ENCODE measurements at regions not wholly inside any gene's neighbourhood (a gene's known extent, or its start where the extent isn't known, plus 50 kb on each side); places are given as distances from the start of the nearest gene placed in this dataset.

- ChIA-PET POLR2A (no interaction called here), CTCF (no interaction called here)
- H3K4me3 ChIP-seq (ENCODE audit: control extremely low read depth in 1 of 5, extremely low read depth in 1 of 5, insufficient read depth in 1 of 5, low read depth in 2 of 5, low read length in 4 of 5): no peak overlapping the region
- no peak overlapping the region for H2AFZ ChIP-seq (ENCODE audit: insufficient read depth, low read depth, low read length, poor library complexity, severe bottlenecking)
- no peaks in the 10 kb centered on the region for H3K4me1 ChIP-seq (ENCODE audit: control insufficient read depth in 2 of 2, insufficient read depth in 2 of 2, low read length in 2 of 2)
- Mint-ChIP-seq H3K27ac (no peak overlapping the region), H3K9me3 (ENCODE audit: insufficient read depth) (peaks cover 12% of the 10 kb centered on the region), H3K4me3 (no peak overlapping the region), H3K27me3 (peaks cover 9% of the 10 kb centered on the region), H3K4me1 (no peaks in the 10 kb centered on the region)
- intact Hi-C loops (cut with micrococcal nuclease): no loop called here
- peaks cover 0 to 6% (median 0%) of the 10 kb centered on the region in 3 donors for H3K9me3 ChIP-seq (ENCODE audit: control extremely low read depth in 1 of 3, control insufficient read depth in 2 of 3, insufficient read depth in 1 of 3, low read length in 2 of 3)
- H3K4me2 ChIP-seq (replicated peaks; ENCODE audit: low read depth, low read length, poor library complexity, severe bottlenecking): no peak overlapping the region
- DNase-seq: no peak
- no peak for ATAC-seq (ENCODE audit: low read depth)
- H4K20me1 ChIP-seq (ENCODE audit: control insufficient read depth, insufficient read depth, low read length, poor library complexity, severe bottlenecking): no peaks in the 10 kb centered on the region
- H3K9ac ChIP-seq (ENCODE audit: low read length): no peak overlapping the region
- H3K79me2 ChIP-seq (ENCODE audit: control insufficient read depth, insufficient read depth, low read length): no peaks in the 10 kb centered on the region
- no peak overlapping the region for H3K27ac ChIP-seq (ENCODE audit: low read length in 2 of 2)
- no CpG with 5 or more reads among the region's 1 CpG for WGBS (ENCODE audit: insufficient coverage)
- H3K27me3 ChIP-seq (replicated peaks in 1 of 4; ENCODE audit: control extremely low read depth in 1 of 4, control insufficient read depth in 3 of 4, insufficient read depth in 4 of 4, low read length in 3 of 4): no peaks in the 10 kb centered on the region
- TF ChIP-seq EZH2 (IDR thresholded peaks at IDR 0.05; ENCODE audit: borderline replicate concordance, insufficient read depth, low read depth, low read length, poor library complexity, severe bottlenecking): no peak
- no peak for TF ChIP-seq CTCF (IDR thresholded peaks at IDR 0.05)
- H3K36me3 ChIP-seq (replicated peaks in 1 of 2; ENCODE audit: control extremely low read depth in 1 of 2, control insufficient read depth in 1 of 2, extremely low read depth in 1 of 2, insufficient read depth in 2 of 2, low read length in 1 of 2): no peaks in the 10 kb centered on the region
Measured at GRCh38 chr7:118312051-118312450, 87.5 kb downstream of the ANKRD7 start.

- ATAC-seq (ENCODE audit: low read depth) (no peak), DNase-seq (no peak)
- no peaks in the 10 kb centered on the region for H3K4me1 ChIP-seq (ENCODE audit: control insufficient read depth in 2 of 2, insufficient read depth in 2 of 2, low read length in 2 of 2)
- H3K4me2 ChIP-seq (replicated peaks; ENCODE audit: low read depth, low read length, poor library complexity, severe bottlenecking): no peak overlapping the region
- H3K79me2 ChIP-seq (ENCODE audit: control insufficient read depth, insufficient read depth, low read length): no peaks in the 10 kb centered on the region
- no peak overlapping the region for H3K4me3 Mint-ChIP-seq
- H3K27ac Mint-ChIP-seq: no peak overlapping the region
- H3K4me1 Mint-ChIP-seq: no peaks in the 10 kb centered on the region
- H3K27me3 Mint-ChIP-seq: peaks cover 9% of the 10 kb centered on the region
- no peak overlapping the region for H3K4me3 ChIP-seq (ENCODE audit: control extremely low read depth in 1 of 5, extremely low read depth in 1 of 5, insufficient read depth in 1 of 5, low read depth in 2 of 5, low read length in 4 of 5)
- H4K20me1 ChIP-seq (ENCODE audit: control insufficient read depth, insufficient read depth, low read length, poor library complexity, severe bottlenecking): no peaks in the 10 kb centered on the region
- H3K9ac ChIP-seq (ENCODE audit: low read length): no peak overlapping the region
- no peaks in the 10 kb centered on the region for H3K27me3 ChIP-seq (replicated peaks in 1 of 4; ENCODE audit: control extremely low read depth in 1 of 4, control insufficient read depth in 3 of 4, insufficient read depth in 4 of 4, low read length in 3 of 4)
- peaks cover 12% of the 10 kb centered on the region for H3K9me3 Mint-ChIP-seq (ENCODE audit: insufficient read depth)
- intact Hi-C loops (cut with micrococcal nuclease): no loop called here
- WGBS (ENCODE audit: insufficient coverage): 100% methylated on average over 1 of the region's 1 CpG
- H3K27ac ChIP-seq (ENCODE audit: low read length in 2 of 2): no peak overlapping the region
- TF ChIP-seq EZH2 (IDR thresholded peaks at IDR 0.05; ENCODE audit: borderline replicate concordance, insufficient read depth, low read depth, low read length, poor library complexity, severe bottlenecking) (no peak), CTCF (IDR thresholded peaks at IDR 0.05) (no peak)
- H2AFZ ChIP-seq (ENCODE audit: insufficient read depth, low read depth, low read length, poor library complexity, severe bottlenecking): no peak overlapping the region
- POLR2A ChIA-PET: no interaction called here
- peaks cover 0 to 6% (median 0%) of the 10 kb centered on the region in 3 donors for H3K9me3 ChIP-seq (ENCODE audit: control extremely low read depth in 1 of 3, control insufficient read depth in 2 of 3, insufficient read depth in 1 of 3, low read length in 2 of 3)
- CTCF ChIA-PET: no interaction called here
- H3K36me3 ChIP-seq (replicated peaks in 1 of 2; ENCODE audit: control extremely low read depth in 1 of 2, control insufficient read depth in 1 of 2, extremely low read depth in 1 of 2, insufficient read depth in 2 of 2, low read length in 1 of 2): no peaks in the 10 kb centered on the region
Measured at GRCh38 chr7:118312966-118313365, 88.5 kb downstream of the ANKRD7 start.
